Type B pancreatic cell (in vitro differentiated cells): ENCODE measurements at regions not wholly inside any gene's neighbourhood (a gene's known extent, or its start where the extent isn't known, plus 50 kb on each side); places are given as distances from the start of the nearest gene placed in this dataset.

Source experiments
- DNase-seq: peaks from one replicate; pipeline ENCODE4 v3.0.0; 2021; ENCODE audit warnings: mixed read lengths; ENCODE audit not compliant: unreplicated experiment; ENCODE audit errors: extremely low spot score
- H3K27ac Mint-ChIP-seq: 2 replicates; pipeline ENCODE4 v1.8.0; 2021; ENCODE audit warnings: mild to moderate bottlenecking, mixed read lengths
- H3K27me3 Mint-ChIP-seq: 2 replicates; pipeline ENCODE4 v1.8.0; 2021; ENCODE audit warnings: mixed read lengths
- H3K36me3 Mint-ChIP-seq: 2 replicates; pipeline ENCODE4 v1.8.0; 2021; ENCODE audit warnings: mixed read lengths
- H3K4me1 Mint-ChIP-seq: one replicate; pipeline ENCODE4 v1.8.0; 2021; ENCODE audit warnings: mixed read lengths; ENCODE audit not compliant: unreplicated experiment
- H3K4me3 Mint-ChIP-seq: 2 replicates; pipeline ENCODE4 v1.8.0; 2021; ENCODE audit warnings: mild to moderate bottlenecking, mixed read lengths
- H3K9me3 Mint-ChIP-seq: 2 replicates; pipeline ENCODE4 v1.8.0; 2021; ENCODE audit warnings: mixed read lengths
- TF ChIP-seq, protein P1 (sequence below): fragments of 200-600 bp; sonication (generic); conservative IDR thresholded peaks from 2 replicates; pipeline ENCODE4 v1.5.0; 2021; ENCODE audit warnings: antibody characterized with exemption, mild to moderate bottlenecking

DNA sequence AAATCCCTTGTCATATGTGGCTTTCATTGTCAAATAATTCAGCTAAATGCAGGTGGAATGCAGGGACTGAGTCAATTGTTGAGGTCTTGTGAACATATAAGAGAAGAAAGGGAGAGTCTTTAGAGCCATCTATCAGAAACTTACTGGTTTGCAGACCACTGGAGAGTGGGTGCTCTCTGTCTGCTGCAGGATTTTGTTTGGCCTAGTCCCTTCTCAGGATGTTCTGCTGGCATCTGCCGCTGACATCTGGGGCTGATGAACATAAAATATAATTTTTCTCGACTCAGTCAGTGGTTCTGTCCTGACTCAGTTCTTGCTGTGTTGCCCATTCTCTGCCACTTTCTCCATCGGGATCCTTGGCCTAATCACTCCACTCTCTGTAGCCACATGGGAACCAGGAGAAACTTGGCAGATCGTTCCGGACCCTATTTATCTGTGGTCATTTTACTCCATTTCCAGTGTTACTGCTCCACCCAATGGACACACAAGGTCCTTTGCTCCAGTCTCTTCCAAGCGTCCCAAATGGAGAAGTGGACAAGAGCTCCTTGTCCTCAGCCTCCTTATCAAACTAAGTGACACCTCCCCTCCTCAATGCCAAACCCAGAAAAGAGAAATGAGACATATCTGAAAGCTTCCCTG is 436.2 kb downstream of the FAT4 start:
- no peak for DNase-seq
- Mint-ChIP-seq H3K9me3 (no peaks in the 10 kb centered on the region), H3K36me3 (no peaks in the 10 kb centered on the region), H3K27me3 (peaks cover 2% of the 10 kb centered on the region), H3K27ac (no peak overlapping the region), H3K4me1 (no peaks in the 10 kb centered on the region), H3K4me3 (no peak overlapping the region)
- TF ChIP-seq, protein P1, sequence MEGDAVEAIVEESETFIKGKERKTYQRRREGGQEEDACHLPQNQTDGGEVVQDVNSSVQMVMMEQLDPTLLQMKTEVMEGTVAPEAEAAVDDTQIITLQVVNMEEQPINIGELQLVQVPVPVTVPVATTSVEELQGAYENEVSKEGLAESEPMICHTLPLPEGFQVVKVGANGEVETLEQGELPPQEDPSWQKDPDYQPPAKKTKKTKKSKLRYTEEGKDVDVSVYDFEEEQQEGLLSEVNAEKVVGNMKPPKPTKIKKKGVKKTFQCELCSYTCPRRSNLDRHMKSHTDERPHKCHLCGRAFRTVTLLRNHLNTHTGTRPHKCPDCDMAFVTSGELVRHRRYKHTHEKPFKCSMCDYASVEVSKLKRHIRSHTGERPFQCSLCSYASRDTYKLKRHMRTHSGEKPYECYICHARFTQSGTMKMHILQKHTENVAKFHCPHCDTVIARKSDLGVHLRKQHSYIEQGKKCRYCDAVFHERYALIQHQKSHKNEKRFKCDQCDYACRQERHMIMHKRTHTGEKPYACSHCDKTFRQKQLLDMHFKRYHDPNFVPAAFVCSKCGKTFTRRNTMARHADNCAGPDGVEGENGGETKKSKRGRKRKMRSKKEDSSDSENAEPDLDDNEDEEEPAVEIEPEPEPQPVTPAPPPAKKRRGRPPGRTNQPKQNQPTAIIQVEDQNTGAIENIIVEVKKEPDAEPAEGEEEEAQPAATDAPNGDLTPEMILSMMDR = peak; percentile 58

DNA sequence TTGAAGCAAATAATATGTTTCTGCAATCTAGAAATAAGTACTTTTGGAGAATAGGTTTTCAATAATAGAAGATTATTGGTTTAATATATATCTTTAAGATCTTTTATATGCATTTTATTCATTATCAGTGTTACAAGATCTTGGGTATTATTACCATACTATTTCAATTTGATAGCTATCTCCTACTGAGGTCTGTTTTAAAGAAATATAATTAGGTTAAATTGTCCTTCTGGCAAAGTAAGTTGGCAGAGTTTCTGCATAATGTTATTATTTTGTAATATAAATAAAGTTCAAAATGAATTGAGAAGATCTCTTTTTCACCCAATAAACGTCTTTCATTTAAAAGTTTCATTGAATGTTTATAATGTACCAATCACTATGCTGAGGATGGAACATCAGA is 443.7 kb downstream of the FAT4 start:
- Mint-ChIP-seq H3K27ac (no peak overlapping the region), H3K4me1 (no peaks in the 10 kb centered on the region), H3K4me3 (no peak overlapping the region), H3K27me3 (peaks cover 11% of the 10 kb centered on the region), H3K36me3 (no peaks in the 10 kb centered on the region), H3K9me3 (no peaks in the 10 kb centered on the region)
- no peak for DNase-seq
- TF ChIP-seq, protein P1 = no peak

DNA sequence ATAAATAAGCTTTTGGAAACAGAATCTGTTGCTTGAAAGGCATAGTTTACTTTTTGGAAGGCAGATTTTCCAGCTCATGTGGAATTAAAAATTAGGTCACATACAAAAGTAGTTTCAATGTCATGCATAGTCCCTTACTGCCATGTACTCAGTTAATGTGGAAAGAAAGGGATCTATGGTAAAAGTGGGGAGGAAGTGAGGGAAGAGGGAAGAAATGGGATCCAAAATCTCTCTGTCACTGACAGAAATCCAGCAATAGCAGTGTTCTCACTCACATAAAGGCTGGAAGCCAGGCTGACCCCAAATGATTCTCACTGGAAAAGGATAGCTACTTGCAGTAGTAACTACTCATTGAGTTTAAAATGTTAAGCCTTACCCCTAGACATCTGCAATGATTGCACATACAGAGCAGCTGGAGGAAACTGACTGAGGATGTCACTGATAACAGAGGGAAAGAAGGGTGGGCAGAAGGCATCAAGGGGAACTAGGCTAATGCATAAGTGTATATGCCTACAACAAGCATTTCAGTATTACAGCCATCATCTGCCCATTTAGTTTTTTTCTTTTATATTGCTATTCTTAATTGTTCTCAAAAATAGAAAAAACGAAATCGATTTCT is 445.6 kb downstream of the FAT4 start:
- Mint-ChIP-seq H3K9me3 (no peaks in the 10 kb centered on the region), H3K4me1 (no peaks in the 10 kb centered on the region), H3K27ac (no peak overlapping the region), H3K4me3 (no peak overlapping the region), H3K27me3 (peaks cover 17% of the 10 kb centered on the region), H3K36me3 (no peaks in the 10 kb centered on the region)
- TF ChIP-seq, protein P1 = no peak
- DNase-seq = no peak

- Mint-ChIP-seq H3K4me3 (no peak overlapping the region), H3K36me3 (no peaks in the 10 kb centered on the region), H3K4me1 (no peaks in the 10 kb centered on the region), H3K9me3 (no peaks in the 10 kb centered on the region), H3K27me3 (peaks cover 17% of the 10 kb centered on the region), H3K27ac (no peak overlapping the region)
- DNase-seq = no peak
- TF ChIP-seq, protein P1 = no peak
Observed at GRCh38 chr4:125760956-125761355, 446.2 kb downstream of the FAT4 start.

DNA sequence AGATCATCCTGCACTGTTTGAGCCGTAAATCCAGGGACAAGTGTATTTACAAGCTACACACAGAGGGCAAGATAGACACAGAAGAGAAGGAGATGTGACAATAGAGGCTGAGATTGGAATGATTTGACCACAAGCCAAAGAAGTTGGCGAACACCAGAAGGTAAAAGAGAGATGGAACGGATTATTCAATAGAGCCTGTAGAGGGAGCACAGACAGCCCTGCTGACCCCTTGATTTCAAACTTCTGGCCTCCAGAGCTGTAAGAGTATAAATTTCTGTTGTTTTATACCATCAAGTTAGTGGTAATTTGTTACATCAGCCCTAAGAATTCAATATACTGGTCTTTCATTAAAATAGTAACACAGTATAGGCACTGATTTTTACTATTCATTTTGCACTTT is 447.8 kb downstream of the FAT4 start:
- TF ChIP-seq, protein P1 = peak; percentile 47

More for the DNA sequence above, 447.8 kb downstream of the FAT4 start:
- H3K36me3 Mint-ChIP-seq = no peaks in the 10 kb centered on the region
- no peak overlapping the region for H3K4me3 Mint-ChIP-seq
- H3K9me3 Mint-ChIP-seq = no peaks in the 10 kb centered on the region
- H3K4me1 Mint-ChIP-seq = no peaks in the 10 kb centered on the region
- H3K27me3 Mint-ChIP-seq = peaks cover 27% of the 10 kb centered on the region
- H3K27ac Mint-ChIP-seq = no peak overlapping the region
- DNase-seq = no peak
